NCI-H748 (cell line): ENCODE measurements at regions not wholly inside any gene's neighbourhood (a gene's known extent, or its start where the extent isn't known, plus 50 kb on each side); places are given as distances from the start of the nearest gene placed in this dataset.

Experiments
- DNase-seq: peaks from one replicate; lab custom pipeline; 2025; ENCODE audit not compliant: unreplicated experiment; lab: John Stamatoyannopoulos, UW

- DNase-seq = no peak
These were observed 160.3 kb downstream of the PTEN start for GRCh38 chr10:88023676-88024075.

DNA sequence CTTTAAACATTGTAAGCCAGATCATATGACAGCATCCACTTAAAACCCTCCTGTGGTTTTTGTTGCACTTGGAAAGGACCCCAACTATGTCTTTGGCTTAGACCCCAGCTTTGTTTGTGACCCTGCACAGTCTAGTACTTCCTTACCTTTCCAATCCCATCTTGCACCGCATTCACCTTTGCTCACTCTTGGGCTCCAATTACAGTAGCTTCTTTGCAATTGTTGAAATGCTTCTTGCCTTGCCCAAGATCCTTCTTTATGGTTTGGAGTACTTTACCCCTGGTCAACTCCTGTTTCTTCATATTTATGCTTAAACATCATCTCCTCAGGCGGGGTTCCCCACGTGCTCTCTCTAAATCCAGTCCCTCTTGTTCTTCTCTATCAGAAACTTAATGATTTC is 162.6 kb downstream of the PTEN start:
- DNase-seq = no peak

- no peak for DNase-seq
These were observed 164.1 kb downstream of the PTEN start for GRCh38 chr10:88027570-88027969.

DNA sequence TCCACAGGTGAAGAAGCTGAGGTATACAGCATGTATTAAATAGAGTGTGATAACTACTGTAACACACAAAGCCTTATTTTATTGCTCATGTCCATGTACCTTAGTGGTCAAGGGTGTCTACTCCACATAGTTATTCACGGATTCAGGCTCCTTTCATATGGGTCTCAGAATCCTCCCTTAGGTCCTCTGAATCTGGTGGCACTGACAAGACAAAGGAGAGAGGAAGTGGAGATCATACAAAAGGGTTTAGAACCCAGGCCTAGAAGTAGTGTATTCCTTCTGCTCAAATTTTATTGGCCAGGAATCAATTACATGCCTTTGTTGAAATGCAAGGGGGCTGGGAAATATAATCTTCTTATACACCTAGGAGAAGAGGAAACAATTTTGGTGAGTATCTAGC is 164.6 kb downstream of the PTEN start:
- no peak for DNase-seq

GRCh38 chr10:88028654-88029053 is 165.2 kb downstream of the PTEN start:
- no peak for DNase-seq

DNA sequence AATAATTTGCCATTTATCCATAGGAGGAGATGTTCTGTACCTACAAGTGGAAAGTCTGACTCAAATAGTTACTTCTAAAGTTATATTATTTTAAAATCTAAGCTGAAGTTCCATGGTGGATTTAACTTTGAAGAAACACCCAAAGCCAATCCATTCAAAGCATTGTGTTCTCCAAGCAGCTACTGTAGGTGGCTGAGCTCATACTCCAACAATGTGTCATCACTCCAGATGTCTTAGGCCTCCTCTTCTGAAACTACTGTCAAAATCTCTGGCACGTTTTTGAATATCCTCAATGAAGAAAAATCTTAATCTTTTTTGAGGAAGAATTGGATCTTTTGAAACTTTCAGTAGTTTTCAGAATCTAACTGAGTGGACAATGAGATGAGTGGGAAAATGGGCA is 169.1 kb downstream of the PTEN start:
- no peak for DNase-seq

DNA sequence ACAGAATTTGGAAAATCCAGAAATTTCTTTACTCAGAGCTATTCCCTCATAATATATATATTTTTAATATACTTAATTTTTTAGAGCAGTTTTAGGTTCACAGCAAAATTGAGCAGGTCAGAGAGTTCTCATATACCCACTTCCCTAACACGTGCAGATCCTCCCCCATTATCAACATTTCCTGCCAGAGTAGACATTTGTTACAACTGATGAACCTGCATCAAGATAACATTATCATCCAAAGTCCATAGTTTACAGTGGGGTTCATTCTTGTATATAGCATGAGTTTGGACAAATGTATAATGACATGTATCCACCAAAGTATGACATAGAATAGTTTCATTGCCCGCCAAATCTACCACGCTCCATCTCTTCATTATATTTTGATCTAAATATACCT is 170.0 kb downstream of the PTEN start:
- no peak for DNase-seq

DNA sequence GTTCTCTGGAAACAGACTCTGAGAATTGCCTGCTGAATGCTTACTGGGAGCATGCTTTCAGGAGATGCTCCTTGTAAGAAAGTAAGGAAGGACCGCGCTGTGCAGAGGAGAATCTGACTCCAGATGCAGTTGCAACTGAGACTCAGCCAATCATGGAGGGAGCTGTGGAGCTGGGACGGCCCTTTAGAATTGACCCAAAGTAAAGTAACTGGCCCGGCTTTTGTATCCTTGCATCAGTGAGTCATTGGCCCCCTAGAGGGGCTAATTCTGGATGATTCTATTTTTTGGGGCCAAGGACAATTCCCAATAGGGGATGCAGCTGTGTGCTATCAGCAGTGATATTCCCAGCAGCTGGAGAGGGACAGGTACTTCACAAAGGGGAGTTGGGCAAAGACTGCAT is 170.4 kb downstream of the PTEN start:
- DNase-seq = no peak

DNA sequence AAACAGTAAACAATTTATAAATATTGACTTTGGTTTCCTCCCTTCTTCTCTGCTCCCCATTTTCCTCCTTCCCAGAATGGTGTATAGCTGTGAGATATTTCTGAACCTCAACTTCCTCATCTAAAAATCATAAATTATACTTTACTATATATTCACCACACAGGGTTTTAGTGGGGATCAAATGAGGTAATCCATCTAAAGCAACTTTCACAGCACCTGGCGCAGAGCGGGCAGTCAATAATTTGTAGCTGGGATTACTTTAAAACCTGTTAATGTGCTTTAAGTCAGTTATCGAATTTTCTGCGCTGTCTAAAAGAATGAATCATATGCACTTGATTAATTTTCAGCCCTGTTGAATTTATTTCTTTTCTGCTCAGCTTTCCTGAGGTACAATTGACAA is 172.7 kb downstream of the PTEN start:
- DNase-seq = no peak

GRCh38 chr10:88037623-88038022 is 174.2 kb downstream of the PTEN start:
- DNase-seq = no peak

DNA sequence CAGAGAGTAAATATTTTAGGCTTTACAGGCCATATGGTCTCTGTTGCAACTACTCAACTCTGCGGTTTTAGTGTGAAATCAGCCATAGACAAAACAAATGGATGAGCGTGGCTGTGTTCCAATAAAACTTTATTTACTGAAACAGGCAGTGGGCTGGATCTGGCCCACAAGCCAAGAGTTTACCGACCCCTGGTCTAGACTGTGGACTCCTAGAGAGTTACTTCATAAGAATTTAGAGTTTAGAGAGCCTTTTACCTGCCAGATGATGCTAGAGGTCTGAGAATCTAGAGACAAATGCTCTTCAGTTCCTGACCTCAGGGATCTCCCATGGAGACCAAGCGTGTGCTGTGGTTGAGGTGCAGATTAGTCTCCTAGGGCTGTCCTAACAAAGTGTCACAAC is 174.8 kb downstream of the PTEN start:
- DNase-seq = no peak

DNA sequence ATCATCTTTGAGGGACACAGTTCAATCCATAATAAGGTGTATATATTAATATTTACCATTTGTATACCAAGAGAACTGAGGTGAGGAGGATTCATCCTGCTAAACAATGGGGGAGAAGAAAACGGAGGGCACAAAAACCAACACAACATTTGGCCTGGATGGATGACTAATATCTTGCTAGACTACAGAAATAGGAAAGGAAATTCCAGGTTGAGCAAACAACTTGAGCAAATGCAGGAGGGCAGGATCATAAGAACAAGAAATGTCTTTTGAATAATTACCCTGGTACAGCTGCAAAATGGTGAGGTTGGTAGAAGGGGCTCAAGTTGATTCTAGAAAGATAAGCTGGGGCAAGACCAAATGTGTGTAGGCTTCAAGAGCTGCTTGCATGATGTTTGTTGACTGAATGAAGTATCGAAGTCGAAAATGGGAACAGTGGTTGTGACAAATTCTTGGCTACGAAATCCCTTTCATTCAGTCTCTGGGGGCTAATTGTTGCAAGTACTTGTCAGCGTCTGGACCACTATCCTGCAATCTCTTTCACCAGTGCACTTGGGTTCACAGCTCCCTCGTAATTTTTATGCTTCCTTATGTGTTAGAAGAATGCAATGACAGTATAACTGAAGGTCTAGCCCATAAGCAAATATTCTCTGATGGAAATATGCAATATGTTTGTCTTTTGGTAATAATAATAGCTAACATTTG is 176.2 kb downstream of the PTEN start:
- DNase-seq = no peak

- DNase-seq = no peak
These were observed 178.1 kb downstream of the PTEN start for GRCh38 chr10:88041243-88042159.

GRCh38 chr10:88042160-88043100 is 179.0 kb downstream of the PTEN start:
- peak; percentile 38 for DNase-seq

DNA sequence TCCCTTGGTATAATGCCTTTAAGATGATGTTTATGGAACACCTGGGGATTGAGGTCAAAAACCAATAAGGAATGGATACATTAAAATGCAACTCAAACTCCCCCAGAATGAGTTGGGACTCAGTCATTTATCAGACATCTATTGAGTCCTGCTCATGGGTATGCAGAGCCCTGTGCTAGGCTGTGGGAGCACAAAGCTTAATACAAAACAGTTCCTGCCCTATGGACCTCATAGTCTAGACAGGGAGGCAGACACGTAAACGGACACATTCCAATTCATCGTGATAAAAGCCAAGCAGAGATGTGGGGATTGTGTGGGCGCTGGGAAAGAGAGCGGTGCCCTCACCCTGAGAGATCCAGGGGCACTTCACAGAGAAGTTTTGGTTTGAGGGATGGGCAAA is 181.7 kb downstream of the PTEN start:
- DNase-seq = no peak

DNA sequence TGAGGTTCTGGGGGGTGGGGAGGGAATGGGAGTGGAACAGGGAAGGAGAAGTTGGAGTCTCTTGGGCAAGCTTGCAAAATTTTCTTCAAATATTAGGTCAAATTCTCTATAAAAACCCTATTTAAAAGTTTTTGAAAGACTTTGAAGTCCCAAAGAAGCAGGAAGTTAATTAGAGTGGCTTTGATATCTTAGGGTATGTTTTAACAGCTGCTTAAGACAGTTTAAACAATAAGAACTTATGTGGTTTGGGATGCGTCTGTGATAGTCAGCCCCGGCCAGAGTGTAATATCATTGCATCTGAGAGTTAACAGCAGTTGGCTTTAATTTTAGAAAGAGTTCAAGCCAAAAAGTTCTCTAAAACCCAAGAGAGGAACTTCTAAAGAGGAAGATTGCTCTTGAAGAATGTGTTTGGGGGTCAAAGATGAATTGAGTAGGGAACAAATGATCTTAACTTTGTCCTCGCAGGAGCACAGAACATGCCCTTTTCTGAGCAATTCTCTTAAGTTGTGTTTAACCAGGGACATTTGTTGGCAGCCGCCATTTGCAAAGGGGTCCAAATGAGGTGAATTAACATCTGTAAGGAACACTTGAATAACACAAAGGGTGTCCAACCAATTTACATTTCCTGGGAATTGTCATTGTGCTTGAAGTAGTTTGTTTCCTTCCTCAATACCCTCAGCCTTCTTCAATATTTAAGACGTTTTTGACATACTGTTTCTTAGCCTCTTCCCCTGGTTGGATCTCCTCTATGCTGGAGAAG is 182.4 kb downstream of the PTEN start:
- DNase-seq = no peak

- DNase-seq = no peak
These were observed 184.2 kb downstream of the PTEN start for GRCh38 chr10:88047579-88047978.

GRCh38 chr10:88048312-88048711 is 184.9 kb downstream of the PTEN start:
- DNase-seq = no peak

GRCh38 chr10:88049204-88049603 is 185.8 kb downstream of the PTEN start:
- DNase-seq = no peak

GRCh38 chr10:88057720-88058119 is 194.3 kb downstream of the PTEN start:
- no peak for DNase-seq

GRCh38 chr10:88058750-88059149 is 195.3 kb downstream of the PTEN start:
- no peak for DNase-seq
